Astrocyte of the cerebellum (primary cell): ENCODE measurements at regions not wholly inside any gene's neighbourhood (a gene's known extent, or its start where the extent isn't known, plus 50 kb on each side); places are given as distances from the start of the nearest gene placed in this dataset.

ENCODE experiments used
- DNase-seq: peaks from one replicate; pipeline ENCODE4 v3.0.0-alpha.2; 2011; ENCODE audit warnings: low read depth
- H3K4me3 ChIP-seq: 2 replicates; pipeline ENCODE4 v1.5.1; 2011; ENCODE audit warnings: mild to moderate bottlenecking, low read depth, low read length, moderate library complexity
- in situ Hi-C: cut with HindIII; loops from 2 replicates; pipeline ENCODE4 v1.10.0; 2017; ENCODE audit warnings: low sequenced_read_pairs
- TF ChIP-seq, protein P1 (sequence below): IDR thresholded peaks from 2 replicates; pipeline ENCODE4 v1.5.1; 2012; ENCODE audit warnings: low read length, low read depth, moderate library complexity, mild to moderate bottlenecking; ENCODE audit errors: missing control alignments

DNA sequence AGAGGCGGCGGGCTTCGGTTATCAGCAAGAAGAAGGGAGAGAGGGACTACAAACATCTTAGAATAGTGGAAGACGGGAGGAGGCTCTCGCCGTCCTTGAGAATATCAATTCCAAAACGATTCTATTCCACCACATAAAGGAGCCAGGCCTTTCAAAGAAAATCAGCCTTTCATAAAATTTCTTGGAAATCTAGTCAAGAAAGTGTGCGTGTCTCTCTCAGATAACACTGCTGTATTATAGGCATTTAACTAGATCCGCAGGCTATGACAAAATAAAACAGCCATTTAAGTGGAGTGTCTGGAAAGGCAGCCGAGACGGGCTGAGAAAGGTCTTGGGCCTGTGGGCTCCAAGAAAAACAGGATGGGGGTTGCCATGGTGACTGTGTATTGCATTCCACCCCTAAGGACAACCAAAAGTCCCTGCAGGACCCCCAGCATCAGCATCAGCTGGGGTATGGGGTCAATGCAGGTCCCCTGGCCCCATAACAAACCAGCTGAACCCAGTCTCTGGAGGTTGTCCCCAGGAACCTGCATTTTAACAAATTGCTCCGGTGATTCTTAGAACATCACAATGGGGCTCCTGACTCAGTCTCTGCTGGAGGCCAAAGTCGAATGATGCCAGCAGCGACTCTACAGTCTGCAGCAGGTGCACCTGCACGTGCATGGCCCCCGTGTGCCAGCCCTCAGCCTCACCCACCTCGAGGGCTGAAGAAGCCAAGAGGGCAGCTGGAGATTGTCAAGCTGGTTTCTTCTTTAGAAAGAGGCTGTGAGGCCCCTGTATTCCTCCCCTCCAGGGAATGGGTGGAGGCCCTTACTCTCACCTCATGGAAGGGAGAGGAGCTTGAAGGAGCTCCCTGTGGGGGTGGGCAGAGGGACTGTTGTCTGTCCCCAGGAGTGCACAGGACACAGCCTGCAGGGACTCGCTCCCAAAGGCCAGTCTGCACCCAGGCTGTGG, 287.4 kb downstream of the NPHP4 start:
- no peak for DNase-seq
- TF ChIP-seq, protein P1, sequence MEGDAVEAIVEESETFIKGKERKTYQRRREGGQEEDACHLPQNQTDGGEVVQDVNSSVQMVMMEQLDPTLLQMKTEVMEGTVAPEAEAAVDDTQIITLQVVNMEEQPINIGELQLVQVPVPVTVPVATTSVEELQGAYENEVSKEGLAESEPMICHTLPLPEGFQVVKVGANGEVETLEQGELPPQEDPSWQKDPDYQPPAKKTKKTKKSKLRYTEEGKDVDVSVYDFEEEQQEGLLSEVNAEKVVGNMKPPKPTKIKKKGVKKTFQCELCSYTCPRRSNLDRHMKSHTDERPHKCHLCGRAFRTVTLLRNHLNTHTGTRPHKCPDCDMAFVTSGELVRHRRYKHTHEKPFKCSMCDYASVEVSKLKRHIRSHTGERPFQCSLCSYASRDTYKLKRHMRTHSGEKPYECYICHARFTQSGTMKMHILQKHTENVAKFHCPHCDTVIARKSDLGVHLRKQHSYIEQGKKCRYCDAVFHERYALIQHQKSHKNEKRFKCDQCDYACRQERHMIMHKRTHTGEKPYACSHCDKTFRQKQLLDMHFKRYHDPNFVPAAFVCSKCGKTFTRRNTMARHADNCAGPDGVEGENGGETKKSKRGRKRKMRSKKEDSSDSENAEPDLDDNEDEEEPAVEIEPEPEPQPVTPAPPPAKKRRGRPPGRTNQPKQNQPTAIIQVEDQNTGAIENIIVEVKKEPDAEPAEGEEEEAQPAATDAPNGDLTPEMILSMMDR = no peak
- in situ Hi-C loops = no loop called here
- no peak overlapping the region for H3K4me3 ChIP-seq

DNA sequence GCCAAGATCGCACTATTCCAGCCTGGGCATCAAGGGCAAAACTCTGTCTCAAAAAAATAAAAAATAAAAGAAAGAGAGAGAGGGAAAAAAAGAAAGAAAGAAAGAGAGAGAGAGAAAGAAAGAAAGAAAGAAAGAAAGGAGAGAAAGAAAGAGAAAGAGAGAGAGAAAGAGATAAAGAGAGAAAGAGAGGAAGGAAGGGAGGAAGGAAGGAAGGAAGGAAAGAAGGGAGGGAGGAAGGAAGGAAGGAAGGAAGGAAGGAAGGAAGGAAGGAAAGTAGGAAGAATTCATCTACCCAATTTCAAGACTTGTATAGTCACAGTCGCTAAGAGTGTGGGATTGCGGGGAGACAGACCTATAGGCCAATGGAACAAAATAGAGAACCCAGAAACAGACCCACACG, 290.6 kb downstream of the NPHP4 start:
- DNase-seq = no peak
- H3K4me3 ChIP-seq = no peak overlapping the region
- TF ChIP-seq, protein P1 = no peak
- in situ Hi-C loops = no loop called here

DNA sequence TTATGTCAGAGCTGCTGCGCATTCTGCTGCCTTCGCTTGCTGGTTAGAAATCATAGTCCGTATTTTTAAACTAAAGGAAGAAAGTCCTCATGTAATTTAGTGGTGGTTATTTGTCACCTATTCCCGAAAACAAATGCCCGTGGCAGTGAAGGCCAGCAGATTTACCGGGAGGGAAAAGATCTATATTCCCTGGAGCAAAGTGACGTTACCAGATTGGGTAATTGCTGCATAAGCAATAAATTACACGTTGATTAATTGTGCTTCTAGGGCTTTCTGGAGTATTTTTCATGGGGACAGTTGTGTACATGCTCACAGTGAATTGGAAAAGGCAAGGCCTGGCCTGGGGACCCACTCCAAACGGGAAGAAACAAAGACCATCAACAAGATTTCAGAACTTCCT, 298.7 kb downstream of the NPHP4 start:
- no peak overlapping the region for H3K4me3 ChIP-seq
- TF ChIP-seq, protein P1 = no peak
- no peak for DNase-seq
- in situ Hi-C loops = no loop called here

DNA sequence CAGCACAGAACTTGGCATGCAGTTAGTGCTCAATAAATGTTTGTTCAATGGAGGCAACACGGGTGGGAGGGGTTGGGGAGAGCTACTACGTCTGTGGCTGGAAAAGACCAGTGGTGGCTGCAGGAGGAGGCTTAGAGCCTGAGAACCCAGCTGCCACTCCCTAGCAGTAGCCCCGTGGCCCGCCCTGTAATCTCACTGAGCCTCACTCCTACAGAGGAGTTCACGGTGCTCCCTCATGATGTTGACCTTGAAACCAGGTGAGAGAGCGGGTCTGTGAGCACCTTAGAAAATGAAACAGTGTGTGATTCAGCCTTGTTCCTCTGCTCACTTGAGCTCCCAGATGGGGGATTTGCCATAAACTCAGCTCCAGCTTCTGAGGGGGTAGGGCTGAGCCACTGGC, 299.6 kb downstream of the NPHP4 start:
- TF ChIP-seq, protein P1 = no peak
- no peak overlapping the region for H3K4me3 ChIP-seq
- DNase-seq = no peak
- in situ Hi-C loops = no loop called here

DNA sequence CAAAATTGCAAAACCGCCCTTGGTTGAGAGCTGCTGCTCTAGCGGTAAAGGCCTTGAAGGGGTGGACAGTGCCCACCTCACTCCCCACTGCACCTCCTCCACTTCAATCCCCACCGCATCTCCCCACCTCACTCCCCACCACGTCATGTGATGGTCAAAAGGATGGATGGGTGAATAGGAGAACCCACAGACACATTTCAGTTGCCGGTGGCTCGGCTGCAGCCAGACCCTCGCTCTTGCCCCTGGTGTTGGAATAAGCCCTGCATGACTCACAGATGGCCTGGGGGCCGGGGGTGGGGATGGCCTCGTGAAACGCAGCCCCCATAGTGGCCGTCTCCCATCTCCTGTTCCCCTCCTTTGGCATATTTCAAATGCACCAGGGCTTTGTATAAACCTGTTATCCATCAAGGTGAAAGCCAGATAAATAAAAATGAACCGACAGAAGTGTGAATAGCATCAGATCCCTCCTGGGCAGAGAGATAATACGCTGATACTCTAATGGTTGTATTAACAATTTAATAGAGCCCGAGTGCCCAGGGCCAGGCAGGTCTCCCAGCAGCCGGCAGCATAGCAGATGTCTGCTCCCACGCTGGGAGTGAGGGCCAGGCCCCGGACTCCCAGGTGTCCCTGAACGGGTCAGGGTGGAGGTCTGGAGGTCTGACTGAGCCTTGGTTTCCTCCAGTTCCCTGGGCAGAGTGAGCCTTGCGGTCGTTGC, 300.3 kb downstream of the NPHP4 start:
- no peak overlapping the region for H3K4me3 ChIP-seq
- DNase-seq = no peak
- in situ Hi-C loops = no loop called here
- TF ChIP-seq, protein P1 = no peak

DNA sequence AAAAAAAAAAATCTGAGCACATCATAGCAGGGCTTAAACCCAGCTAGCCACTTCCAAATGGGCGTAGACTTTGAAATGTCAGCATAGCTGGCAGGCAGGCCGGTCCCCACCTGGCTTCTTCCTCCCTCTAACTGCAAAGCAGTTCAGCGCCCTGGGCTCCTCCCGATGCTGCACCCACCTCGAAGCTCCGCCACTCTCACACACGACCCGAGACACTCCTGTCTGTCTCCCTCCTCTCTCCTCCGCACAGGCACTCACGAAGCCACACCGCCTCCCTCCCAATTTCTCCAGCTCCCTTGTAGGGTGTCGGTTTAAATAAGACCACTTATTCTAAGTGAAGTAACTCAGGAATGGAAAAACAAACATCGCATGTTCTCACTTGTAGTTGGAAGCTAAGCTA, 301.3 kb downstream of the NPHP4 start:
- TF ChIP-seq, protein P1 = no peak
- in situ Hi-C loops = no loop called here
- H3K4me3 ChIP-seq = no peak overlapping the region
- DNase-seq = no peak
